GM12872 (cell line): ENCODE measurements at regions not wholly inside any gene's neighbourhood (a gene's known extent, or its start where the extent isn't known, plus 50 kb on each side); places are given as distances from the start of the nearest gene placed in this dataset.

ENCODE experiments used
- TF ChIP-seq, protein P1 (sequence below): IDR thresholded peaks from 3 replicates; pipeline ENCODE4 v1.5.1; 2011; ENCODE audit warnings: low read depth, mild to moderate bottlenecking, low read length, moderate library complexity; ENCODE audit not compliant: insufficient read depth

DNA sequence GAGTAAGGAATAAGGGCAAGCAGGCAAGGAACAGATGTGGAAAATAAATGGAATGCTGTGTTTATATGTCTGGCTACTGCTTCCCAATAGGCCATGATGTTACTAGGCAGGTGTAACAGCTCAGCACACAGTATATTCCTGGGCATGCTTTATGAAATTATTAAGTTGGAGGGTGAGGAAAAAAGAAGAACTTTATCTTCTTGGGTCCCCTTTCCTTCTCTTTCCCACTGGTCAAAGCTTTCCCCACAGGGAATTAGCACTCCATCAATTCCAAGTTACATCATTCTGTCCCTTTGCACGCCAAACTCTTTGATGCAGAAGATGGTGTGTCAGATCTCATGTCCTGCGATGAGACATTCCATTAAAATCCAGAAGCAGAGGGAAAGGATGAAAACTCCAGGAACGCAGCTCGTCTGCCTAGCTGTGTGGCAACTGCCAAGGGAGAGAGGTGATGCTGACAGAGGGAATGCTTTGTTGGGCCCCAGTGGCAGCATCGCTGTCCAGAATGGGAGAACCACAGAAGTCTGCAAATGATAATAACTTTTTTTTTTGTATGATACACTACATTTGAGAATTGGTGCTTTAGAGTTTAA lies 447.3 kb upstream of the ARRDC3 start:
- TF ChIP-seq, protein P1, sequence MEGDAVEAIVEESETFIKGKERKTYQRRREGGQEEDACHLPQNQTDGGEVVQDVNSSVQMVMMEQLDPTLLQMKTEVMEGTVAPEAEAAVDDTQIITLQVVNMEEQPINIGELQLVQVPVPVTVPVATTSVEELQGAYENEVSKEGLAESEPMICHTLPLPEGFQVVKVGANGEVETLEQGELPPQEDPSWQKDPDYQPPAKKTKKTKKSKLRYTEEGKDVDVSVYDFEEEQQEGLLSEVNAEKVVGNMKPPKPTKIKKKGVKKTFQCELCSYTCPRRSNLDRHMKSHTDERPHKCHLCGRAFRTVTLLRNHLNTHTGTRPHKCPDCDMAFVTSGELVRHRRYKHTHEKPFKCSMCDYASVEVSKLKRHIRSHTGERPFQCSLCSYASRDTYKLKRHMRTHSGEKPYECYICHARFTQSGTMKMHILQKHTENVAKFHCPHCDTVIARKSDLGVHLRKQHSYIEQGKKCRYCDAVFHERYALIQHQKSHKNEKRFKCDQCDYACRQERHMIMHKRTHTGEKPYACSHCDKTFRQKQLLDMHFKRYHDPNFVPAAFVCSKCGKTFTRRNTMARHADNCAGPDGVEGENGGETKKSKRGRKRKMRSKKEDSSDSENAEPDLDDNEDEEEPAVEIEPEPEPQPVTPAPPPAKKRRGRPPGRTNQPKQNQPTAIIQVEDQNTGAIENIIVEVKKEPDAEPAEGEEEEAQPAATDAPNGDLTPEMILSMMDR = no peak

DNA sequence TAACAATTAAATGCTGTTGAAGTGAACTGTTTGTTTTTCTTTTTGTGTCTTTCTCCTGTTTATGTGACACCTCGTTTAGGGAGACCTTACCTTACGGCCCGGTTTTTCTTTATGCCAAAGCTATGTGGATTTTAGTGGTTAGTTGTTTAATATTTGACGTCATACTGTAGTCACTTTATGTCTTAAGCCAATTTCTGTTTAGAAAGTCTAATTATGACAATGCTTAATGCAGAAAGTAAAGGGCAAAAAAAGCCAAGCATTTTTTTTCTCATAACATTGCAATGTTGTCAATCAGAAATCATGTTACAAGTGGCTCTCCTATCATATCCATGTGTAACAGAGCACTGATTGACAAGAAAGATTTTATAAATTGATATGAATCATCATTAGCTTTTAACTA lies 442.5 kb upstream of the ARRDC3 start:
- TF ChIP-seq, protein P1 = no peak

DNA sequence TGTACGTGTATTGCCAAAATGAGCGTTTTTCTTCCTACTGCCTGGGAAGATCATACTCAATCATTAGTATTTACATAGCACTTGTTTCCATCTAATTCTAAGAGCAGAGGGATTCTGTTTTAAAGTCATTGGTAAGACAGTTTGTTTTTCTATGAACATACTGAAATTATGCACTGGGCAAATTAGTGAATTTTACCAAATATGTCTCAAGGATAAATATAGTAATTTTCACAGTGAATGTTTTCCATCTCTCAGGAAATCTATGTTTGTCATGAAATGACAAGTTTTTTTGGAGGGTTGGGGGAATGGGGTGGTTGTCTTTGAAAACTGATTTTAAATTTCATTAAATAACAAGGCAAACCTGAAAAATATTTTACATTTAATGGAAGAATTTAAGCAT lies 441.3 kb upstream of the ARRDC3 start:
- TF ChIP-seq, protein P1 = no peak

DNA sequence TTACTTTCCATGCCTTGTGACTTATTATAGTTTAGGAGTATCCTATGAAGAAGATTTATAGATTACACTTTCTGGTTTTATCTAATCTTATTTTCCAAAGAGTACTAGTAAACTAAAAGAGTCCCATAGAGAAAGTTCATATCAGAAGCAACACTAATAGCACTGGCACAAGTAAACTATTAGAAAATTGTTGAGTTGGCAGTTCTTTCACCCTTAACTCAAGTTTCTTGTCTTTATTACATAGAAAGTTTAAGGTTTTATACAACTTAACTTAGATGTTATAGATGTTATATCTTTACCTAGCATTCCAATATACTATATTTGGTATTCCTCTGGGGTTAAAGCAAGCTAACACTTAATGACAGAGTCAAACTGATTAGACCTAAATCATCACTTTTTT lies 437.8 kb upstream of the ARRDC3 start:
- TF ChIP-seq, protein P1 = no peak

DNA sequence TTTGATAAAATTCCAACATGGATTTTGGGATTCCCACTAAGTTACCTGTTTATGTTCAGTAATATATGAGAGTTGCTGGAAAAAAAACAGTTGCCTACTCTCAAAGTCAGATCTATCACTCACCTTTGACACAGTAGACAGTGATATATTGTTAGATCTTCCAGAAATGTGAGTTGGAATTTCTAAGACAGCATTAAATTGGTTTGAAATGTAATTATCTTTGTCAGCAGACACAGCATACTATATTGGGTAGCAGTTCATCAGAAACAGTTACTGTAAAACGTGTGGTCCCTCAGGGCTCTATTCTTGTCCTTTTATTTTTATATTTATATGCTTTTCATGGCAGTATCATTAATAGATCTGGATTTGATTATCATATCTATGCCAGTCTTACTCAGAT lies 433.6 kb upstream of the ARRDC3 start:
- TF ChIP-seq, protein P1 = no peak

GRCh38 chr5:91797576-91797975 lies 414.5 kb upstream of the ARRDC3 start:
- TF ChIP-seq, protein P1 = no peak

GRCh38 chr5:91794856-91795548 lies 411.9 kb upstream of the ARRDC3 start:
- TF ChIP-seq, protein P1 = no peak
